HG03103 (cell line): ENCODE measurements at regions not wholly inside any gene's neighbourhood (a gene's known extent, or its start where the extent isn't known, plus 50 kb on each side); places are given as distances from the start of the nearest gene placed in this dataset.

Experiments
- ATAC-seq: cut with Tn5 transposase; IDR thresholded peaks from one replicate; pipeline ENCODE4 v1.9.1; 2021; ENCODE audit warnings: low read depth; ENCODE audit not compliant: unreplicated experiment

DNA sequence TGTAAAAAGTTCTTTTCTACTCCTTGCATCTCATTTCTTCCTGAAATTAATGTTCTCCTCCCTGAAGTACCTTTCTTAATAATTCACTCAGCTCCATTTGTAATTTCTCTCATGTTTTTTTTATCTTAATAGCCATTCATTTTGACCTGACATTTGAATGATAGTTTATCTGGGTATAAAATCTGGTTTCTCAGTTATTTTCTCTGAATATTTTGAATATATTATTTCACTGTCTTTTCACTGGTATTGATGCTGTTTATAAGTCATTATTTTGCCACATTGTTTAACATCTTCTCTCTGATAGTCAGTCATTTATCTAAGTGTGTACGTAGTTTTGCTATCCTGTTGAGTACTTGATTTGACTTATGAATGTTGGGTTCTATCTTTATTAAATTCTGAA is 68.8 kb upstream of the ARHGAP18 start:
- no peak for ATAC-seq

DNA sequence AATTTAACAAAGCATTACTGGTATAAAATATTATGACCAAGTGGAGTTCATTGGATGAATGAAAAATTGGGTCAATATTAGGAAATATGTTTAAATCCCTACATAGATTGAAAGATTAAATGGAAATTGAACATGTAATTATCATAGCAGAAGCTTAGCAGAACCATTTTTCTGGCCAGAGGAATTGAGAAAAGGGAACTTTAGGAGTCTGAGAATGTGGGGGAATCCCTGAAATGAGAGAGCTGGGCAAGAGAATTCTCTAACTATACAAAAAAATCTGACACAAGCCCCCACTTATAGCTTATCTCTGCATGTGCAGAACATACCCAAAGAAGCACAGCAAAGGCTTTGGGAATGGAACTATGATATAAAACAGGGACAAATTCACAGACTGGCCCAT is 67.4 kb upstream of the ARHGAP18 start:
- no peak for ATAC-seq

DNA sequence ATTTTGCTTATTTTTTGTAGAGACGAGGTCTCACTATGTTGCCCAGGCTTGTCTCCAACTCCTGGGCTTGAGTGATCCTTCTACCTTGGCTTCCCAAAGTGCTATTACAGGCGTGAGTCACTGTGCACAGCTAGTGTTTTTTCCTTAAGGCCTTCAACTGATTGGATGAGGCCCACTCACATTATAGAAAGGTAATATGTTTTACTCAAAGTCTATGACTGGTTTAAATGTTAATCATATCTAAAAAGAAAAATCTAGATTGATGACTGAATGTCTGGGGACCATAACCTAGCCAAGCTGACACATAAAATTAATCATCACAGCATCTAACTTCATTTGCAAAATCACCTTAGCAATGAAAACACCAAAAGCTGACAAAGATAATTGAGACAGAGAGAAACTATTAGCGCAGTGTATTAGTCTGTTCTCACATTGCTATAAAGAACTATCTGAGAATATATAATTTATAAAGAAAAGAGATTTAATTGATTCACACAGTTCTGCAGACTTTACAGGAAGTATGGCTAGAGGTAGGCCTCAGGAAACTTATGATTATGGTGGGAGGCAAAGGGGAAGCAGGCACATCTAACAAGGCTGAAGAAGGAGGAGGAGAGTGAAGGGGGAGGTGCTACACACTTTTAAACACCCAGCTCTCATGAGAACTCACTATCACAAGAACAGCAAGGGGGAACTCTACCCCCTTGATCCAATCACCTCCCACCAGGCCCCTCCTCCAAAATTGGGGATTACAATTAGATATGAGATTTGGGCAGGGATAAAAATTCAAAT is 66.8 kb upstream of the ARHGAP18 start:
- no peak for ATAC-seq

DNA sequence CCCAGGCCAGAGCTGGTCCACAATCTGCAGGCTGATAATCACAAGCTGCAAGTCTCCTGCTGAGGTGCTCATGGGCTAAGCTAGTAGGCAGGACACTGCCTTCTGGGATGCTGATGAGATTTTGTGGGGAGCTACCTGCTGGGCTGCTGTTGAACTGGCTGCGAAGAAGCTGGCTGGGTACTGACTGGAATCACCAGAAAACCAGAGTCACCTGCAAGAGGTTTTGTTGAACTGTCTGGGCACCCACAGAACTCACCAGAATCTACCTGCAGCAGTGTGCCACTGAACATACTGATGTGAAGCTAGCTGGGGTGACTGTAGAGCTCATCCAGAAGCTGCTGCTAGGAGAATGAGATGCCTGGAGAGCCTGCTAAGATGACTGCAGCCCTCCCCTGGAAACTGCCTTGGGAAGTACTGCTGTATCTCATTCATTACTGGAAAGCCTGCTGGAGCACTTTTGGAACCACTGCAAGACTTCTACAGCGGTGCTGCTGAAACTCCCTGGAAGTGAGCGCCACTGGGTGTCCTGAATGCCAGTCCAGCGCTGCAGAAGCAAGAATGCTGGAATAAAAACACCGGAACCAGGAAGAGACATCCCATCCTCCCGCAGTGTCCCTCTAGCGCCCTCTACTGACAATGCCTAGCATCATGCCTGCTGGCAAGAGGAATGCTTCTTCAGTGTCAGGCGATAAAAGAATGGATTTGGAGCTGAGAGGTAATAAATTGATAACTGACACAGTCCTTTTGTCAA is 64.9 kb upstream of the ARHGAP18 start:
- ATAC-seq = peak; percentile 63

DNA sequence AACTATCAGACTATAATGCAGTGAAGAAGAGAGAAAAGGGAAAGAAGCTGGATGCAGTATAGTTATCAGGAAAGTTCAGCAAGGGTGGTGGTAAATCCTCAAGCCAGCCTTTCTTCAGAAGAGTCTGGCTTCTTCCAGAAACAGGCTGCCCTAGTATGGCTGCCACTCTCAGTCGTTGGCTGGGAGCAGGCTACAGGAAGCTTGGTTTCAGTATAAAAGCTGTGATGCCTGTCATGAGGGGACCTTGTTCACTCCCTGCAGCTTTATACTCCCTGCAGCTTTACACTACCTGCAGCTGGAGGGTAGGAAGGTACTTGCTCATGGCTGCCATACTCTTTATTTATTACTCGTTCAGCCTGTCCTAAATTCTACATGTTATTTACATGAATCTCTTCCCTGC is 63.3 kb upstream of the ARHGAP18 start:
- no peak for ATAC-seq

DNA sequence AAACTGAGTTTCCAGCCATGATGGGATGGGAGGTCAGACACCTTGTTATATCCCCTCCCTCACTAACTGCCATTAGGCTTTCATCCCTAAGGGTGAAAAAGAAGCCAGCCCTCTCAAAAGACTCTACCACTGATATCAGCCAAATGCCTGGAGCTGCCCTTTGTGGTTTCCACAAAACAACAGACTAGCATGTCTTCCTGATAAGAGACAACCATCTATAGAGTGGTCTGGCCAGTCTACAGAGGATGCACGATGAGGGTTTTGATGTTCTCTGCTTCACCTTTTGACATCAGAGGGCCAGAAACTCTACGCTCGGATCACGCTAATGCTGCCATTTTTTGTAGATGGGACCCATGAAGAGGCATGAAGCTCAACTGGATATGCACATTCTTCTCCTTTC is 61.7 kb upstream of the ARHGAP18 start:
- ATAC-seq = no peak

DNA sequence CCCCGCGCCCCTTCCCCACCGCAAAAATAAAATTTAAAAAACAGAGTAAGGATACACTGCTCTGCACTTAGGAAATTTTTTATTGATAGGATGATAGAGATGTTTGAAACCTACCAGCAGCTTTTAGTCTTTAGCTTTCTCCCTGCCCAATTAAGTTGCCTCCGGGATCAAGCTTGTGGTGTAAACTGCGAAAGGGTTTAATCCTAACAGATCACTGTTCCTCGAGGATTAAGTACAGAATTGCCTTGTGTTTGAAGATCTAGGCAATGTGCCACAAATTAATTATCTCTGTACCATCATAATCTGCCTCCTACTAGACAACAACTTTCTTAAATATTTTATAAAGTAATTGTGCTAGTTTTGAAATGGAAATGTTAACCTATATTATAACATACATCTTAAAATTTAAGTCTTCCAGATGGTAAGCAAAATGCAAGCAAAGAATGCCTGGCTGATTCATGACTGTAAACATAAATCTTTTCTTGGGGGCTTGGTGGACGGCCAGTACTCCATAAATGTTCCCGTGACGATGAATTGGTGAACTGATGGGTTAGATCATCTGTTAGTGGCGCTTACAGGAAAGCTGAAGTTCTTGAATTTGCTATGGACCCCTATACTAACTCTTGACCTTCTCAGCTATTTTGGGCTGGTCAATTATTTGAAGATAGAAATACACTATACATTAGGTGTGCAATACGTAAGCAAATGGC is 58.0 kb upstream of the ARHGAP18 start:
- ATAC-seq = no peak

DNA sequence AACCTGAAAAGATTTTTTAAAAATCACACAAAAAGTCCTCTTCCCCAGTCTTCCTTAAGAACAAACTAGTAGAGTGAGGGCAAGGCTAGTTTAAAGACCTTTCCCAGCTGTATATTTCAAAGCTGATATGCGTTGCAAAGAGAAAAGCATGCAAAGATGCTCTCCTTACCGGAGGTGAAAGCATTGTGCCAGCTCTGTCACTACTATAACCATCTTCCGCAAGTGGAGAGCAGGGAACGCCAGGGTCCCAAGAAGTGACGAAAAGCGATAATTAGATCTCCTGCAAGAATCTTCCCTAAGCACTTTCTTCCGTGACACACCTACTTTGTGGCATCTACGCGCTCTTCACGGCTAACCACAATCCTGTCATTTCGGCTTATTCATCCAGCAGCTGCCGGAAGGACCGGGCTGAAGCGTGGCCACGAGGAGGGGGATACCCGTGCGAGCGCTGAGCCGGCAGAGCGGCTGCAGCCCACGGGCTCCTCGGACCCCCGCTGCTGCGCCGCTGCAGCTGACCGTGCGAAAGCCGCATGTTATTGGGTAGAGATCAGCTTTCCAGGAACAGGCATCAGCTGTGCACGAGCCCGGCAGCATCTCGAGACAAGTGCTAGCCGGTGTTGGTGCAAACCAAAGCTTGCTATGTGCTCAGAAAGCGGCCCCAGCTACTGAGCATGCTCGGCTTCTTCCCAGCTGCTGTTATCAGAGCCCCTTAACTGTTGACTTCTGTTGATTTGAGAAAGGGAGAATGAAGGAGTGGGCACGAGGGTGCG is 57.2 kb upstream of the ARHGAP18 start:
- ATAC-seq = peak; percentile 80

DNA sequence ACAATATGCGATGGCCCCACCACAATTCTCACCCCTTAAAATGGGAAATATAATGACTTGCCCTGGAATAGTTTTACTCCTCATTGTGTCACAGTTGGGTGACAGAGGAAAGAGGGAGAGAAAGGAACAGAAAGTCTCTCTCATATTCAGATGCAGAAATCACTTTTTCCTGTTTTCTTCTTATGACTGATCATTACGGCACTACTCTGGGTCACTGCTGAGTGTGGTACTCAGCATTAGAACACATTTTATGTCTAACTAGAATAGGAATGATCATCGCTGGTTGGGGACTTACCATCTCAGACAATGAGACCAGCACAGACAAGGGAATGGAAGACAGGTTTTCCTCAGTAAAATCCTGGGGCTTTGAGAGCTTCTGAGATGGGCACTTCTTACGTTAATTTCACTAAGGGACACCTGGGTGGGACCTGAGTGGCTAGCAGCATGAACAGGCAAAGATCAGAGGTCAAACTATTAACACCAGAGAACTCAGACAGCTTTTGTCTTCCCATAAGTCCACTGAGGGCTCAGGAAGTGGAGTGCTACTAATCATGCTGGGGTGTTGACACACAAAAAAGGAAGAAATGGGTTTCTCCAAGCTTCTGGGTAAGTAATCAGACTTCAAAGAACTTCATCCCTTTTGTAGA is 54.9 kb upstream of the ARHGAP18 start:
- ATAC-seq = no peak

DNA sequence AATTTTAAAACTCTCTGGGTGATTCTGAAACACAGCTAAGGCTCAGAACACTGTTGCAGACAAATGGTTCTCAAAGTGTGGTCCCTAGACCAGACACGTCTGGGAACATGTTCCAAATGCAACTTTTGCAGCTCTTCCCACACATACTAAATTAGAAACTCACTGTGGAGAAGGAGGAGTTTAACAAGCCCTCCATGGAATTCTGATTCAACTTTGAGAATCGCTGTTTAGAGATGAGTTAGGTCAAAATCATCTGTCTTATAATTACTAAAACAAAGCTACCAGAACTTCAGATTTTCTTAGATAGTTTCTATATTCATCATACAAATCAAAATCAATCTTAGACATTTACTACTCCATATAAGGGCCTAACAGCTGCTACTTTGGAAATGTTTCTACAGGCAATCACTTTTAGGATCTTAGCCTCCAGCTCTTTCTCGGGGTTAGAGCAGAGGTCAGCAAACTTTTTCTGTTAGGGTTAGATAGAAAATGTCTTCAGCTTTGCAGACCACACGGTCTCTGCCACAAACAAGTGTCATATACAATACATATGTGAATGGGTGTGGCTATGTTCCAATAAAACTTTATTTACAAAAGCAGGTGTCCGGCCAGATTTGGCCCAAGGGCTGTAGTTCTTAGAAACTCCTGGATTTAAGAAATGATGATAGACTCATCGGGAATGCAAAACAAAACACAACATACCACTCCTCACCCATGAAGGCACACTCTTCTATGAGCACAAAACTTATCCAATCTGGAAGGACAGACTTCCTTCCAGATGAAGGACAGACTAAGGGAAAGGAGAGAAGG is 50.0 kb upstream of the ARHGAP18 start:
- ATAC-seq = no peak
